Tibial nerve (tissue), 3 donors: ENCODE measurements at regions not wholly inside any gene's neighbourhood (a gene's known extent, or its start where the extent isn't known, plus 50 kb on each side); places are given as distances from the start of the nearest gene placed in this dataset.

Experiments
- CTCF ChIP-seq, 5 experiments: fragments of 200-600 bp in 3 of 5; fragments of 450-650 bp in 2 of 5; sonication (generic) in 3 of 5; IDR thresholded peaks; one replicate each; pipeline ENCODE4 v1.5.1; 2016 to 2019; ENCODE audit warnings: antibody characterized with exemption in 5 of 5, mild to moderate bottlenecking in 3 of 5, moderate library complexity in 2 of 5
- POLR2A ChIP-seq, 2 donors: fragments of 450-650 bp; IDR thresholded peaks; one replicate each; pipeline ENCODE4 v1.6.1; 2017; ENCODE audit warnings: antibody characterized with exemption in 2 of 2, mild to moderate bottlenecking in 2 of 2, moderate library complexity in 2 of 2

GRCh38 chr2:83943265-83943664 lies 515.8 kb downstream of the SUCLG1 start:
- no peak for TF ChIP-seq CTCF (IDR thresholded peaks at IDR 0.05)
- TF ChIP-seq POLR2A (IDR thresholded peaks at IDR 0.05) = no peak
